ENCODE measurements at regions not wholly inside any gene's neighbourhood (a gene's known extent, or its start where the extent isn't known, plus 50 kb on each side); places are given as distances from the start of the nearest gene placed in this dataset.

GRCh38 chr14:42671636-42672035, 1065.0 kb downstream of the LRFN5 start:
- TF ChIP-seq POLR2A (IDR thresholded peaks at IDR 0.05) = no peak
- TF ChIP-seq, protein P1, sequence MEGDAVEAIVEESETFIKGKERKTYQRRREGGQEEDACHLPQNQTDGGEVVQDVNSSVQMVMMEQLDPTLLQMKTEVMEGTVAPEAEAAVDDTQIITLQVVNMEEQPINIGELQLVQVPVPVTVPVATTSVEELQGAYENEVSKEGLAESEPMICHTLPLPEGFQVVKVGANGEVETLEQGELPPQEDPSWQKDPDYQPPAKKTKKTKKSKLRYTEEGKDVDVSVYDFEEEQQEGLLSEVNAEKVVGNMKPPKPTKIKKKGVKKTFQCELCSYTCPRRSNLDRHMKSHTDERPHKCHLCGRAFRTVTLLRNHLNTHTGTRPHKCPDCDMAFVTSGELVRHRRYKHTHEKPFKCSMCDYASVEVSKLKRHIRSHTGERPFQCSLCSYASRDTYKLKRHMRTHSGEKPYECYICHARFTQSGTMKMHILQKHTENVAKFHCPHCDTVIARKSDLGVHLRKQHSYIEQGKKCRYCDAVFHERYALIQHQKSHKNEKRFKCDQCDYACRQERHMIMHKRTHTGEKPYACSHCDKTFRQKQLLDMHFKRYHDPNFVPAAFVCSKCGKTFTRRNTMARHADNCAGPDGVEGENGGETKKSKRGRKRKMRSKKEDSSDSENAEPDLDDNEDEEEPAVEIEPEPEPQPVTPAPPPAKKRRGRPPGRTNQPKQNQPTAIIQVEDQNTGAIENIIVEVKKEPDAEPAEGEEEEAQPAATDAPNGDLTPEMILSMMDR (IDR thresholded peaks at IDR 0.05) = no peak

Measured in thyroid gland (tissue), 4 donors.